Kidney (tissue), 13 donors: ENCODE measurements at regions not wholly inside any gene's neighbourhood (a gene's known extent, or its start where the extent isn't known, plus 50 kb on each side); places are given as distances from the start of the nearest gene placed in this dataset.
A peak's percentile ranks its signal among the peaks of the same experiment; 100 is the strongest.

ENCODE experiments used
- DNase-seq, 5 donors: peaks; one replicate each; pipeline ENCODE4 v3.0.0-alpha.2; 2013 to 2020
- FAIRE-seq: peaks from 2 replicates; lab custom pipeline; 2012; peaks lifted over from hg19 to GRCh38; lab: Jason Lieb, UNC
- H3K27ac ChIP-seq, 2 donors: one replicate each; pipeline ENCODE4 v1.7.0; 2013; ENCODE audit warnings: low read depth in 2 of 2, low read length in 2 of 2, inconsistent platforms in 1 of 2
- H3K27me3 ChIP-seq: one replicate; pipeline ENCODE4 v1.7.1; 2013; ENCODE audit warnings: low read length, inconsistent platforms; ENCODE audit not compliant: control insufficient read depth, insufficient read depth
- H3K36me3 ChIP-seq, 3 donors: one replicate each; pipeline versions ENCODE4 v1.7.0 to v1.7.1; 2013; ENCODE audit warnings: low read length in 3 of 3, control low read depth in 1 of 3, inconsistent platforms in 1 of 3; ENCODE audit not compliant: insufficient read depth in 3 of 3, control insufficient read depth in 2 of 3
- H3K4me1 ChIP-seq, 3 donors: one replicate each; pipeline versions ENCODE4 v1.7.0 to v1.7.1; 2013; ENCODE audit warnings: low read length in 3 of 3, inconsistent platforms in 1 of 3, low read depth in 1 of 3; ENCODE audit not compliant: control insufficient read depth in 2 of 3, insufficient read depth in 2 of 3
- H3K4me3 ChIP-seq, 3 donors: one replicate each; pipeline versions ENCODE4 v1.7.0 to v1.8.1; 2013; ENCODE audit warnings: low read length in 3 of 3, control low read depth in 1 of 3, inconsistent platforms in 1 of 3
- H3K9ac ChIP-seq, 3 donors: one replicate each; pipeline versions ENCODE4 v1.7.0 to v1.7.1; 2013; ENCODE audit warnings: low read length in 3 of 3, control low read depth in 1 of 3, inconsistent platforms in 1 of 3
- H3K9me3 ChIP-seq, 3 donors: one replicate each; pipeline versions ENCODE4 v1.7.0 to v1.7.1; 2013; ENCODE audit warnings: low read length in 3 of 3, control low read depth in 1 of 3, inconsistent platforms in 1 of 3; ENCODE audit not compliant: control insufficient read depth in 2 of 3, insufficient read depth in 1 of 3
- CTCF ChIP-seq: IDR thresholded peaks from 3 replicates; pipeline ENCODE4 v1.5.1; 2012; ENCODE audit warnings: mild to moderate bottlenecking, moderate library complexity, borderline replicate concordance; ENCODE audit not compliant: insufficient read depth; ENCODE audit errors: extremely low read depth
- intact Hi-C: fragments of 100-400 bp; cut with DNase I; formaldehyde crosslinking; loops from one replicate; pipeline ENCODE4 v1.11.1; 2022
- donor health status: control.
- donor health status: control.
- donor health status: control.
- donor health status: control.
- donor health status: control.
- donor health status: DM: yes; HTN: yes; CAD: no.
- donor health status: Normal renal cell carcinoma (clear cell type).

- intact Hi-C loops, result no loop called here
- no peak for TF ChIP-seq CTCF
- no peaks in the 10 kb centered on the region for H3K9me3 ChIP-seq
- no peaks in the 10 kb centered on the region for H3K36me3 ChIP-seq
- H3K9ac ChIP-seq, result peak overlapping the region in 1 of 3 donors; percentile 21
- H3K4me3 ChIP-seq, result peak overlapping the region in 1 of 3 donors; percentile 32
- DNase-seq (peak in 3 of 5 donors; percentile 46 to 75 (median 74)), FAIRE-seq (no peak)
- H3K27me3 ChIP-seq, result no peaks in the 10 kb centered on the region
- no peak overlapping the region for H3K27ac ChIP-seq
- H3K4me1 ChIP-seq, result peaks cover 0 to 5% (median 3%) of the 10 kb centered on the region in 3 donors
These were observed 163.9 kb upstream of the NOCT start for GRCh38 chr4:138851391-138852335.

GRCh38 chr4:138845664-138846063, 169.9 kb upstream of the NOCT start:
- intact Hi-C loops, result no loop called here
- Histone ChIP-seq H3K36me3 (no peaks in the 10 kb centered on the region), H3K4me3 (no peak overlapping the region), H3K4me1 (peaks cover 0 to 2% (median 0%) of the 10 kb centered on the region in 3 donors), H3K9me3 (no peaks in the 10 kb centered on the region), H3K27ac (no peak overlapping the region), H3K27me3 (no peaks in the 10 kb centered on the region), H3K9ac (no peak overlapping the region)
- no peak for TF ChIP-seq CTCF
- FAIRE-seq (no peak), DNase-seq (no peak)

GRCh38 chr4:138845054-138845453, 170.5 kb upstream of the NOCT start:
- H3K4me1 ChIP-seq, result peaks cover 0 to 2% (median 0%) of the 10 kb centered on the region in 3 donors
- DNase-seq (peak in 1 of 5 donors; percentile 37), FAIRE-seq (no peak)
- H3K27ac ChIP-seq, result no peak overlapping the region
- no peak for TF ChIP-seq CTCF
- no peak overlapping the region for H3K9ac ChIP-seq
- H3K4me3 ChIP-seq, result no peak overlapping the region
- H3K9me3 ChIP-seq, result no peaks in the 10 kb centered on the region
- no peaks in the 10 kb centered on the region for H3K36me3 ChIP-seq
- H3K27me3 ChIP-seq, result no peaks in the 10 kb centered on the region
- intact Hi-C loops, result no loop called here
